ENCODE measurements at regions not wholly inside any gene's neighbourhood (a gene's known extent, or its start where the extent isn't known, plus 50 kb on each side); places are given as distances from the start of the nearest gene placed in this dataset.
"Not testable (repeated sequence)": the region's sequence is repeated elsewhere in the genome, so short reads cannot be mapped to it uniquely, and the experiment has no call there.

DNA sequence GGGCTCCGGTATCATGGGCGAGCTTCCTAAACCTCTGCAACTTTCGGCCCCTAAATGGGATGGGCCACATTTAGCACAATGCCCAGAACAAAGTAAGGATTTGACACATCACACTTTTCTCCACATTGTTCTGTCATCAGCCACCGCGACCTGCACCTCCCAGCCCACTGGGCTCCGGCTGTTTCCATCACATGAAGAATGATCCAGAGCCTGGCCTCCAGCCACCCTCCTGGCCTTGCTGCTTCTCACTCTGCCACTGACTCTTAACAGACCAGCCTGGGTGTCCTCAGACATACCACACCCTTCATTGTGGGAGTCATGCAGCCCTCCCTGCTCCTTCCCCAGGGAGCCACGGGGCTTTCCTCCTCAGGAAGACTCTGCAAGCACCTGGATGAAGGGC lies 113.7 kb downstream of the IGLL1 start:
- no peaks in the 10 kb centered on the region for H3K9me3 ChIP-seq (replicated peaks; ENCODE audit: control insufficient read depth, insufficient read depth, low read depth, low read length)
- no peak overlapping the region for H3K27ac ChIP-seq (ENCODE audit: extremely low read depth, low read depth, low read length)
- in situ Hi-C loops (cut with MboI) = no loop called here
- H4K20me1 ChIP-seq (replicated peaks; ENCODE audit: control insufficient read depth, insufficient read depth, low read length) = no peaks in the 10 kb centered on the region
- H3K27me3 ChIP-seq (ENCODE audit: control insufficient read depth in 2 of 2, insufficient read depth in 2 of 2, low read length in 2 of 2) = no peaks in the 10 kb centered on the region; a peak in 2 of 5 replicates
- H3K4me3 ChIP-seq = no peak overlapping the region
- H3K36me3 ChIP-seq (ENCODE audit: control insufficient read depth, insufficient read depth, low read length) = no peaks in the 10 kb centered on the region
- DNase-seq (ENCODE audit: extremely low read depth in 1 of 4, low spot score in 3 of 4) = no peak
- no peaks in the 10 kb centered on the region for H3K4me1 ChIP-seq (replicated peaks in 1 of 2; ENCODE audit: control insufficient read depth in 2 of 2, insufficient read depth in 2 of 2, low read length in 2 of 2)
- ChIA-PET POLR2A (no interaction called here), CTCF (ENCODE audit: low intra/inter-chr PET ratio) (no interaction called here)
- H3K79me2 ChIP-seq (ENCODE audit: control insufficient read depth, insufficient read depth, low read length) = no peaks in the 10 kb centered on the region
- intact Hi-C loops (cut with micrococcal nuclease) = no loop called here
- WGBS (ENCODE audit: insufficient coverage, low coverage, missing lambda C conversion rate) = 8% methylated on average over 7 of the region's 7 CpGs
- no TSS peak for BruUV-seq (replicated peaks)
- no peak for ATAC-seq
- no peak overlapping the region for H2AFZ ChIP-seq (ENCODE audit: low read depth, low read length)
- H3K9me1 ChIP-seq (ENCODE audit: control insufficient read depth, insufficient read depth, low read length) = no peaks in the 10 kb centered on the region
- no peak overlapping the region for H3K9ac ChIP-seq (ENCODE audit: insufficient read depth in 1 of 2, low read depth in 2 of 2, low read length in 2 of 2)
- TF ChIP-seq ZNF143 (CRISPR knock-in tag; IDR thresholded peaks at IDR 0.05) = no peak
- no peak for TF ChIP-seq XRCC3 (IDR thresholded peaks at IDR 0.05)
- TF ChIP-seq HNRNPK (IDR thresholded peaks at IDR 0.05; ENCODE audit: low read depth, low read length, poor library complexity, severe bottlenecking) = no peak
- no peak for TF ChIP-seq FOS (IDR thresholded peaks at IDR 0.05; ENCODE audit: extremely low read depth, insufficient read length)
- TF ChIP-seq KAT8 (IDR thresholded peaks at IDR 0.05; ENCODE audit: low read depth) = no peak
- no peak for FAIRE-seq
- no peak overlapping the region for H3K4me2 ChIP-seq (ENCODE audit: insufficient read depth, low read length)

DNA sequence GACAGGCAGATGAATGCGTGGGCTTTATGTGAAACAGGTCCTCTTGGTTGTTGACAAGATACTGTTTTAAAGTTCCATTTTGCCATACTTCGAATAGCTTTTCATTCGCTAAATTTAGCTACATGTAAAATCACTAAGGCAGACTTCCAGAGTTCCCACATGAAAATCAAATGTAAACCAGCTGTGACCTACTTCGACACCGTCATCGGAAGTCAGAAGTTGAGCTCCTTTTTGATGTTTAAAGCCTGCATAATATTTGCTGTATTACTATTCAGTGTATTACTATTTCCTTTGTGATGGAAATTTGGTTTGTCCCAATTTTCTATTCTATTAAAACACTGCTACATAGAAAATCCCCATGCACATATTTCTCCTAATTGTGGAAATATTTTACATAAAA lies 115.3 kb downstream of the IGLL1 start:
- POLR2A ChIA-PET; H4K20me1 ChIP-seq (replicated peaks; ENCODE audit: control insufficient read depth, insufficient read depth, low read length); H3K27me3 ChIP-seq (ENCODE audit: control insufficient read depth in 2 of 2, insufficient read depth in 2 of 2, low read length in 2 of 2); H3K4me1 ChIP-seq (replicated peaks in 1 of 2; ENCODE audit: control insufficient read depth in 2 of 2, insufficient read depth in 2 of 2, low read length in 2 of 2); H3K4me3 ChIP-seq; H3K36me3 ChIP-seq (ENCODE audit: control insufficient read depth, insufficient read depth, low read length); FAIRE-seq; H3K9me1 ChIP-seq (ENCODE audit: control insufficient read depth, insufficient read depth, low read length); H3K9me3 ChIP-seq (replicated peaks; ENCODE audit: control insufficient read depth, insufficient read depth, low read depth, low read length); in situ Hi-C loops (cut with MboI); H2AFZ ChIP-seq (ENCODE audit: low read depth, low read length); BruUV-seq (replicated peaks); H3K27ac ChIP-seq (ENCODE audit: extremely low read depth, low read depth, low read length); CTCF ChIA-PET (ENCODE audit: low intra/inter-chr PET ratio); H3K79me2 ChIP-seq (ENCODE audit: control insufficient read depth, insufficient read depth, low read length); H3K9ac ChIP-seq (ENCODE audit: insufficient read depth in 1 of 2, low read depth in 2 of 2, low read length in 2 of 2); intact Hi-C loops (cut with micrococcal nuclease); DNase-seq (ENCODE audit: extremely low read depth in 1 of 4, low spot score in 3 of 4); ATAC-seq; H3K4me2 ChIP-seq (ENCODE audit: insufficient read depth, low read length): not testable (repeated sequence)
- 23% methylated on average over 5 of the region's 6 CpGs for WGBS (ENCODE audit: insufficient coverage, low coverage, missing lambda C conversion rate)

Measured in K562 (cell line).